ENCODE measurements at regions not wholly inside any gene's neighbourhood (a gene's known extent, or its start where the extent isn't known, plus 50 kb on each side); places are given as distances from the start of the nearest gene placed in this dataset.

DNA sequence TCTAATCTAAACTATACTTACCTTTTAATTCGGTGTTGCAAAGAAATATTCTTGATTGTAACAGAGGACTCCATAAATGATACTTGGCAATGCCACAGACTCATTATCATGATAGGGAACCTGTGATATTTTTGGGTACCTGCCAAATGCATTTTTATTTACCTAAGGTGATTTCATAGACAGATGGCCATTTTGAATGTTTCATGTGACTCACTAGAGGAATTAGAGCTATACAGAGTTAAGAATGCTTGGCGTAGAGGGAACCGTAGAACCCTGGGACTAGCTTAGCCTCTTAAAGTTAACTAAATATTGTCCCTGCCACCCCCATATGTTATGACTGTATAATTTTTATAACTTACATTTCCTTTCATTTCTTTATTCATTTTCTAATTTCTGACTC, 136.1 kb downstream of the DISP1 start:
- no peak for TF ChIP-seq POLR2A (IDR thresholded peaks at IDR 0.05)
- TF ChIP-seq, protein P1, sequence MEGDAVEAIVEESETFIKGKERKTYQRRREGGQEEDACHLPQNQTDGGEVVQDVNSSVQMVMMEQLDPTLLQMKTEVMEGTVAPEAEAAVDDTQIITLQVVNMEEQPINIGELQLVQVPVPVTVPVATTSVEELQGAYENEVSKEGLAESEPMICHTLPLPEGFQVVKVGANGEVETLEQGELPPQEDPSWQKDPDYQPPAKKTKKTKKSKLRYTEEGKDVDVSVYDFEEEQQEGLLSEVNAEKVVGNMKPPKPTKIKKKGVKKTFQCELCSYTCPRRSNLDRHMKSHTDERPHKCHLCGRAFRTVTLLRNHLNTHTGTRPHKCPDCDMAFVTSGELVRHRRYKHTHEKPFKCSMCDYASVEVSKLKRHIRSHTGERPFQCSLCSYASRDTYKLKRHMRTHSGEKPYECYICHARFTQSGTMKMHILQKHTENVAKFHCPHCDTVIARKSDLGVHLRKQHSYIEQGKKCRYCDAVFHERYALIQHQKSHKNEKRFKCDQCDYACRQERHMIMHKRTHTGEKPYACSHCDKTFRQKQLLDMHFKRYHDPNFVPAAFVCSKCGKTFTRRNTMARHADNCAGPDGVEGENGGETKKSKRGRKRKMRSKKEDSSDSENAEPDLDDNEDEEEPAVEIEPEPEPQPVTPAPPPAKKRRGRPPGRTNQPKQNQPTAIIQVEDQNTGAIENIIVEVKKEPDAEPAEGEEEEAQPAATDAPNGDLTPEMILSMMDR (IDR thresholded peaks at IDR 0.05) = no peak

Measured in testis (tissue), 2 donors.